ENCODE measurements at regions not wholly inside any gene's neighbourhood (a gene's known extent, or its start where the extent isn't known, plus 50 kb on each side); places are given as distances from the start of the nearest gene placed in this dataset.

GRCh38 chr16:66222756-66223155 is 143.7 kb upstream of the CDH5 start:
- Mint-ChIP-seq H3K4me1 (no peaks in the 10 kb centered on the region), H3K36me3 (ENCODE audit: low read depth) (no peaks in the 10 kb centered on the region), H3K27me3 (no peaks in the 10 kb centered on the region), H3K9me3 (no peaks in the 10 kb centered on the region), H3K27ac (no peak overlapping the region), H3K4me3 (no peak overlapping the region)
- no peak for DNase-seq
- ChIA-PET POLR2A (no interaction called here), CTCF (no interaction called here)

GRCh38 chr16:66220702-66221101 is 145.8 kb upstream of the CDH5 start:
- no peaks in the 10 kb centered on the region for H3K27me3 Mint-ChIP-seq
- DNase-seq = no peak
- H3K9me3 Mint-ChIP-seq = no peaks in the 10 kb centered on the region
- ChIA-PET POLR2A (no interaction called here), CTCF (no interaction called here)
- no peak overlapping the region for H3K4me3 Mint-ChIP-seq
- no peaks in the 10 kb centered on the region for H3K36me3 Mint-ChIP-seq (ENCODE audit: low read depth)
- no peaks in the 10 kb centered on the region for H3K4me1 Mint-ChIP-seq
- H3K27ac Mint-ChIP-seq = no peak overlapping the region

- no peak overlapping the region for H3K27ac Mint-ChIP-seq
- H3K9me3 Mint-ChIP-seq = no peaks in the 10 kb centered on the region
- H3K4me3 Mint-ChIP-seq = no peak overlapping the region
- POLR2A ChIA-PET = no interaction called here
- H3K27me3 Mint-ChIP-seq = no peaks in the 10 kb centered on the region
- no peaks in the 10 kb centered on the region for H3K36me3 Mint-ChIP-seq (ENCODE audit: low read depth)
- no peaks in the 10 kb centered on the region for H3K4me1 Mint-ChIP-seq
- CTCF ChIA-PET = no interaction called here
- no peak for DNase-seq
Measured at GRCh38 chr16:66219491-66219890, 147.0 kb upstream of the CDH5 start.

- ChIA-PET CTCF (no interaction called here), POLR2A (no interaction called here)
- H3K4me1 Mint-ChIP-seq = no peaks in the 10 kb centered on the region
- no peaks in the 10 kb centered on the region for H3K36me3 Mint-ChIP-seq (ENCODE audit: low read depth)
- H3K4me3 Mint-ChIP-seq = no peak overlapping the region
- no peak for DNase-seq
- no peak overlapping the region for H3K27ac Mint-ChIP-seq
- H3K27me3 Mint-ChIP-seq = peaks cover 6% of the 10 kb centered on the region
- H3K9me3 Mint-ChIP-seq = no peaks in the 10 kb centered on the region
Measured at GRCh38 chr16:66212428-66212827, 154.1 kb upstream of the CDH5 start.

DNA sequence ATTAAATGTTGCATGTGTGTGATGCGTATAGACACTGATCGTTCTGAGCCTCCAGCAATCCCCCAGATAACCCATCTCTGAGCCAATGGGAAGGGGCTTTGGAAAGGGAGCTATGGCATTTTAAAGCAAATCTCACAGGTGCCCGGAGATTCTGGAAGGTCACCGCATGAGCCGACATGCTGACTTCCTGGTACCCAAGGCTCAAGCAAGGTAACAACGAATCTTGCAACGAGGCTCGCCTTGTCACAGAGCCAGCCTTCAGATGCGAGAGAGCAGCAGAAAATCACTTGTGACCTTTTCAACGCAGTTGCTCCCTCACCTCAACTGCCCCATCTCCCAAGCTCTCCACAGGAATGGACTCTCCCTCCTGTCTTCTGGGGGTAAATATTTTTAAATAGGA is 154.8 kb upstream of the CDH5 start:
- Mint-ChIP-seq H3K36me3 (ENCODE audit: low read depth) (no peaks in the 10 kb centered on the region), H3K4me1 (no peaks in the 10 kb centered on the region), H3K27me3 (peaks cover 6% of the 10 kb centered on the region), H3K27ac (no peak overlapping the region), H3K4me3 (no peak overlapping the region), H3K9me3 (no peaks in the 10 kb centered on the region)
- ChIA-PET POLR2A (no interaction called here), CTCF (no interaction called here)
- DNase-seq = no peak

- POLR2A ChIA-PET = no interaction called here
Measured at GRCh38 chr16:66207883-66208265, 158.6 kb upstream of the CDH5 start.

GRCh38 chr16:66207139-66207882 is 159.2 kb upstream of the CDH5 start:
- no peak overlapping the region for H3K4me3 Mint-ChIP-seq
- H3K27ac Mint-ChIP-seq = no peak overlapping the region
- ChIA-PET POLR2A (no interaction called here), CTCF (no interaction called here)
- no peak for DNase-seq
- no peaks in the 10 kb centered on the region for H3K36me3 Mint-ChIP-seq (ENCODE audit: low read depth)
- no peaks in the 10 kb centered on the region for H3K4me1 Mint-ChIP-seq
- no peaks in the 10 kb centered on the region for H3K9me3 Mint-ChIP-seq
- peaks cover 5% of the 10 kb centered on the region for H3K27me3 Mint-ChIP-seq

More at GRCh38 chr16:66207883-66208265, 158.6 kb upstream of the CDH5 start:
- no peak overlapping the region for H3K27ac Mint-ChIP-seq
- no peaks in the 10 kb centered on the region for H3K4me1 Mint-ChIP-seq
- CTCF ChIA-PET = no interaction called here
- H3K4me3 Mint-ChIP-seq = no peak overlapping the region
- no peak for DNase-seq
- no peaks in the 10 kb centered on the region for H3K9me3 Mint-ChIP-seq
- H3K36me3 Mint-ChIP-seq (ENCODE audit: low read depth) = no peaks in the 10 kb centered on the region
- peaks cover 5% of the 10 kb centered on the region for H3K27me3 Mint-ChIP-seq

DNA sequence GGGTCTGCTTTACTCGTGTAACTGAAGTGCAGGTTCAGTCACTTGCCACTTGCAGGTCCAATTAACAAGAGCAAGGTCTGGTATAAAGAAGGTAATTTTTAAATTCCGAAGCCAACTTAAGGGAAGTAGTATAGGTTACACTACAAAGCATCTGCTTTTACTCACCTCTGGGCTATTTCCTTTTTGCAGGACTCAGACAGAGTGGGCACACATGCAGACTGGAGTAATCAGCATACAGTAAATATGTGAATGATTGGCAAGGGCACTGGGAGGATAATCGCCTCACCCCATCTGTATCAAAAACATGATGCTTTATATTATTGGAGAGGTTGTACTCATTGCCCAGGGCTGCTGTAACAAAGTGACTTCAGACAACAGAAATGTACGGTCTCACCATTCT is 160.1 kb upstream of the CDH5 start:
- POLR2A ChIA-PET = no interaction called here
- Mint-ChIP-seq H3K9me3 (no peaks in the 10 kb centered on the region), H3K4me1 (no peaks in the 10 kb centered on the region), H3K36me3 (ENCODE audit: low read depth) (no peaks in the 10 kb centered on the region), H3K4me3 (no peak overlapping the region), H3K27me3 (peaks cover 5% of the 10 kb centered on the region), H3K27ac (no peak overlapping the region)
- CTCF ChIA-PET = no interaction called here
- DNase-seq = no peak

DNA sequence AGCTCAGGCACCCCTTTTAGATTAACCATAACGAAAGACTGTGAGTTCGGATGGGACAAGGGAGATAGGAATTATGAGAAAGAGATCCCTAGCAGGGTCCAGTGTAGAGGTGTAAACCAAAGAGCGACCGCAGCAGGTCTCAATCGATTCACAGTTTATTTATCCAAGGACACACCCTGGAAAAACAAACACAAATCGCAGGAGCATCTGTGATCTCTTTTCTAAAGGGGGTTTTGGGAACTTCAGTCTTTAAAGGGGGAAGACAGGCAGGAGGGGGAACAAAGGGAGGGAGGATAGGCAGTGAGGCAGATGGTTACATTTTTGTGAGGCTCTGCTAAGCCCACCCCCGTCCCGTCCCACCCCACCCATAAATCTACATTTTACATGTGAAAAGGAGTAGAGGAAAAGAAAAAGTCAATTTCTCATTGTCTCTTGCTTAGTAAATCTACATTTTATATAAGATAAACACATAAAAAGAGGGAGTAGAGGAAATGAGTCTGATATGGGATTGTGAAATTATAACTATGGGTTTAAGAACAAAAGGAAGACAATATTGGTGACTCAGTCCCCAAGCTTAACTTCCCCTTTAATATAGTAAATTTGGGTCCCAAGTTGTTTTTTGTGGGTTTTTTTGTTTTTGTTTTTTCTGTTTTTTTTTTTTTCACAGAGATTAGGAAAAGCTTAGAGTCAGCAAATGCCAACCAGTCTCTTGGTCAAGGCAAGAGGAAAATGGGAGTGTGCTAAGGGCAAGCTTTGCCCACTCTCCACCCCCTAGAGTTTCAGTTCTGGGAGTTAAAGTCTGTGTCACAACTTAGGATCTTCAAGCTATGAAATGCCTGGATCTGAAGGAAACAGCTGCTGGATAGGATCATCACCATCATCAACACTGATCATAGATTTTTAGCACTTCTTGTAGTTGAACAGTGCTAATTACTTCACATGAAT is 160.9 kb upstream of the CDH5 start:
- CTCF ChIA-PET = no interaction called here
- POLR2A ChIA-PET = no interaction called here
- Mint-ChIP-seq H3K27me3 (peaks cover 5% of the 10 kb centered on the region), H3K4me1 (no peaks in the 10 kb centered on the region), H3K9me3 (no peaks in the 10 kb centered on the region), H3K4me3 (no peak overlapping the region), H3K27ac (no peak overlapping the region), H3K36me3 (ENCODE audit: low read depth) (no peaks in the 10 kb centered on the region)
- no peak for DNase-seq

GRCh38 chr16:66204756-66205155 is 161.7 kb upstream of the CDH5 start:
- Mint-ChIP-seq H3K4me1 (no peaks in the 10 kb centered on the region), H3K27ac (no peak overlapping the region), H3K36me3 (ENCODE audit: low read depth) (no peaks in the 10 kb centered on the region), H3K9me3 (no peaks in the 10 kb centered on the region), H3K27me3 (peaks cover 5% of the 10 kb centered on the region), H3K4me3 (no peak overlapping the region)
- no peak for DNase-seq
- ChIA-PET CTCF (no interaction called here), POLR2A (no interaction called here)

- Mint-ChIP-seq H3K36me3 (ENCODE audit: low read depth) (no peaks in the 10 kb centered on the region), H3K27me3 (peaks cover 5% of the 10 kb centered on the region), H3K9me3 (no peaks in the 10 kb centered on the region), H3K4me1 (no peaks in the 10 kb centered on the region), H3K4me3 (no peak overlapping the region), H3K27ac (no peak overlapping the region)
- no peak for DNase-seq
- POLR2A ChIA-PET = no interaction called here
- CTCF ChIA-PET = no interaction called here
Measured at GRCh38 chr16:66203476-66203875, 163.0 kb upstream of the CDH5 start.

- Mint-ChIP-seq H3K36me3 (ENCODE audit: low read depth) (no peaks in the 10 kb centered on the region), H3K27me3 (no peaks in the 10 kb centered on the region), H3K4me3 (no peak overlapping the region), H3K9me3 (no peaks in the 10 kb centered on the region), H3K4me1 (no peaks in the 10 kb centered on the region), H3K27ac (no peak overlapping the region)
- no peak for DNase-seq
- POLR2A ChIA-PET = no interaction called here
- CTCF ChIA-PET = no interaction called here
Measured at GRCh38 chr16:66199189-66199588, 167.3 kb upstream of the CDH5 start.

- Mint-ChIP-seq H3K27ac (no peak overlapping the region), H3K4me1 (no peaks in the 10 kb centered on the region), H3K27me3 (peaks cover 1% of the 10 kb centered on the region), H3K36me3 (ENCODE audit: low read depth) (no peaks in the 10 kb centered on the region), H3K4me3 (no peak overlapping the region), H3K9me3 (no peaks in the 10 kb centered on the region)
- DNase-seq = no peak
- ChIA-PET CTCF (no interaction called here), POLR2A (no interaction called here)
Measured at GRCh38 chr16:66198641-66199040, 167.8 kb upstream of the CDH5 start.

DNA sequence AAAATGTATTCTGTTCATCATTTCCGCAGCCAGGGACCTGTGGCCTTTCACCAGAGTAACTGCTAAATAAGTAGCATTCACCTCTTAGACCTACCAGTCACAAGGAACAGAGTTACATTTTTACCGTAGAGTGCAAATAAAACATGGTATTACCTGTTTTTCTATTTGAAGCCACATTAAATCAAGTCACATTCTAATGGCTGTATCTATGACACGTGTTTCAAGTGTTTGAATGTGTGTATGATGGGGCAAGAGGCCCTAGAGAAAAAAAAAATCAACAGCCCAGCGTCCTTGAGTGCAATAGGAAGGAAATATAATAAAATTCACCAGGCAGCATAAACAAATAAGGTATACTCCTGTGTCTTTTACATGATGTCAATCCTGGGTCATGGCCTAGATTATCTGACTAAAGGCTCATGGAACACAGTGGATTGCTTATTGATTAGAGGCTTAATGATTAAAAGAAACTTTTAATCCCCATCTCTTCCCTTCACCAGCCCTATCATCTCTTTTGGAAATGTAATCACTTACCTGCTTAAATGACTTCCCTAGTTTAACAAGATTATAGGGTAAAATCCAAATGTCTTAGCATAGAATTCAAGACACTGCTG is 168.7 kb upstream of the CDH5 start:
- ChIA-PET POLR2A (no interaction called here), CTCF (no interaction called here)
- H3K9me3 Mint-ChIP-seq = no peaks in the 10 kb centered on the region
- H3K36me3 Mint-ChIP-seq (ENCODE audit: low read depth) = no peaks in the 10 kb centered on the region
- DNase-seq = no peak
- no peak overlapping the region for H3K27ac Mint-ChIP-seq
- no peak overlapping the region for H3K4me3 Mint-ChIP-seq
- H3K4me1 Mint-ChIP-seq = no peaks in the 10 kb centered on the region
- H3K27me3 Mint-ChIP-seq = peaks cover 1% of the 10 kb centered on the region

Data from activated CD4-positive, alpha-beta memory T cell treated with anti-CD3 and anti-CD28 coated beads, Interleukin-2, amount 10 ng/mL, durations not matched to agents 7 days and 5 days (primary cell).